Neural progenitor cell (in vitro differentiated cells): ENCODE measurements at regions not wholly inside any gene's neighbourhood (a gene's known extent, or its start where the extent isn't known, plus 50 kb on each side); places are given as distances from the start of the nearest gene placed in this dataset.

Experiments
- CTCF ChIP-seq: fragments of 200-600 bp; sonication (generic); IDR thresholded peaks from 2 replicates; pipeline ENCODE4 v1.5.1; 2017; ENCODE audit warnings: antibody characterized with exemption, mild to moderate bottlenecking
- EZH2 ChIP-seq: fragments of 200-600 bp; sonication (generic); IDR thresholded peaks from 2 replicates; pipeline ENCODE4 v1.6.1; 2017; ENCODE audit warnings: antibody characterized with exemption, mild to moderate bottlenecking, moderate library complexity
- EZH2phosphoT487 ChIP-seq: fragments of 200-600 bp; sonication (generic); IDR thresholded peaks from 2 replicates; pipeline ENCODE4 v1.6.1; 2017; ENCODE audit warnings: antibody characterized with exemption

GRCh38 chr2:230660294-230661060 lies 52.2 kb upstream of the CAB39 start:
- TF ChIP-seq CTCF = no peak
- TF ChIP-seq EZH2 = no peak
- no peak for TF ChIP-seq EZH2phosphoT487
